Hypothalamus (tissue), 51 donors: ENCODE measurements at regions not wholly inside any gene's neighbourhood (a gene's known extent, or its start where the extent isn't known, plus 50 kb on each side); places are given as distances from the start of the nearest gene placed in this dataset.

Source experiments
- DNase-seq, 51 donors: peaks; one replicate each; lab custom pipeline; 2025; lab: John Stamatoyannopoulos, UW

DNA sequence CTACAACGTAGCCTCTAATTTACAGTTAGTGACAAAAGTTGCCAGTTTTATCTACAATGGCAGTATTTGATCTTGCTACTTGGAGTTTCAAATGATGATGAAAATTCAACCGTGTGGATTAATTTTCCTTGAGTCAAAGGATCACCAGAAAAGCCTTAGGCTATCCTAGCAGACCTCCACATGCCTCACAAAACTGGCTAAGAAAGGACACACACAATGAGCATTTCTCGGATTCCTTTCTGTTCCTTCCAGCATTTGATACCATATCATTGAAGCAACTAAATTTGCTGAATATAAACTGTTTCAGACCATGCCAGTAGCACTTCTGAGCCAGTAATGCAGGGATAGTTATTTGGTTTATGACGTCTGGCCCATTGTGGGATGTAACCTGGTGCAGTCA is 587.4 kb upstream of the MDFIC2 start:
- no peak for DNase-seq

- no peak for DNase-seq
Observed at GRCh38 chr3:70890020-70890394, 577.6 kb upstream of the MDFIC2 start.

DNA sequence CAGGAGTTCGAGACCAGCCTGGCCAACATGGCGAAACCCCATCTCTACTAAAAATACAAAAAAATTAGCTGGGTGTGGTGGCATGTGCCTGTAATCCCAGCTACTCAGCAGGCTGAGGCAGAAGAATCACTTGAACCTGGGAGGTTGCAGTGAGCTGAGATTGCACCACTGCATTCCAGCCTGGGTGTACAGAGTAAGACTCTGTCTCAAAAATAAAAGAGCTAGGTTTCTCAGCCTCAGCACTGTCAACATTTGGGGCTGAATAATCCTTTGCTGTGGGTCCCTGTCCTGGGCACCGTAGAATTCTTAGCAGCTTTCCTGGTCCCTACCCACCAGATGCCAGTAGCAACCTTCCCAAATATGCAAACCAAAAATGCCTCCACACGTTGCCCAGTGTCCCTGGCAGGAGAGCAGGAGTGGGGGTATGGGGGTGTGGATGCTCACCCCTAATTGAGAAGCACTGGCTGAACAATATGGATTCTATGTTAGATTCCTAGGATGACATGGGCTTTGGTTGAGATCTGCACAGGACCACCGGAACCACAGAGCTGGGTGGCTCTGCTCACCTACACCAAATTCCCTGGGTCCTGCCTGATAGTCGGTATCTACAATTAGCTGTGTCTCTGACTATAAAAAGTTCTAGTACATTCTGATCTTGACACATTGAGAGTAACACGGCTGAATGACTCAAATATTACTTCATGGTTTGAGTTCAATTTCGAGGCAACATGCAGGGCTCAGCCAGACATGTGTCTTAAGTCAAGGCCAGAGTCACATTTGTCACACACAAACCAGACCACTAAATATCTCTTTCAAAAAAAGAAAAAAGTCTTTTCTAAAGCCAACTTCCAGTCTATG is 577.0 kb upstream of the MDFIC2 start:
- no peak for DNase-seq

DNA sequence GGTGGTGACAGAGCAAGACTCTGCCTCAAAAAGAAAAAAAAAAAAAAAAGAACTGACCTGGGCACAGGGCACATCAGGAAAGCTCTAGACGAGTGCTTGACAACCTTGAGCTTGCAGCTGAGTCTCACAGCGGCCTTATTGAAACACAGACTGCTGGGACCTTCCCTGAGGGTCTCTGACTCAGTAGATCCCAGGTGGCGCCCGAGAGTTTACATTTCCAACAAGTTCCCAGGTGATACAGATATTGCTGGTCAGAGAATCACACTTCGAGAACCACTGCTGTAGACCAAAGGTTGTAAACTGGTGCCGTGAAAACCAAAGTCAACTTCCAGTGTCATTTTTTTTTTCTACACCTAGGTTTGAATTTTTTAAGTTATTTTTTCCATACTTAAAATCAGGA is 573.2 kb upstream of the MDFIC2 start:
- DNase-seq, result no peak

- DNase-seq, result no peak
Observed at GRCh38 chr3:70882104-70882503, 569.7 kb upstream of the MDFIC2 start.

DNA sequence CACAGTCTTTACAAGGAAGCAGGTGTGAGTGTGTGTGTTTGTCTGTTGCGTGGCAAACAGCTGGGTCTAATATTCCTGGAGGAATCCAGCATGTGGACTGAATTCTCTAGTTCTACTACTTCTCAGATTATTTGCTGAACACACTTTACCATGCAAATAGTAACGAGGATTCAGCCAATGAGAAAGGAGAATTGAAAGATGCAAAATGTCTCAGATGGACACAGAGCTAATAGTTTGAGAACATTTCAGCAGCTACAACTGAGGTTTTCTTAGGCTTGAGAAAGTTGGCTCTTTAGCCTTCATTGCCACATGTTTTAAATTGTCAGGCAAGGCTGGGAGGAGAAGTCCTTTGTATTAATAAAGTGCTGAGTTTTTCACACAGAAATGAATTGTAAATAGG is 568.0 kb upstream of the MDFIC2 start:
- no peak for DNase-seq

DNA sequence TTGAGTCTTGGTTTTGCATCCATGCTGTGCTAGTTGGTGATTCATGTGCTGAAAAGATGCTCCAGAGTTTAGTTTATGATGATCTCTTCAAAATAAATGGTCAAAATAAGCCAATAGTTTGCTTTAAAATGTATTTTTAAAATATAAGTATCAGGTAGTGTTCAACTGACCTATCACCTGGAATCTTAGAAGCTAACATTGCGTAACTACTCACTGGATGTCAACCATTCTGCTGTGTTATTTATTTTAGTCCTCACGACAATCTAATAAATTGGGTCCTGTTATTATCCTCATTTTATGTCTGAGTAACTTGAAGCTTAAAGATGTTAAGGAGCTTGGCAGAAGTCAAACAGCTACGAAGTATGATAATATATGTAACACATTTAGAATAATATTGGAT is 563.7 kb upstream of the MDFIC2 start:
- no peak for DNase-seq

- no peak for DNase-seq
Observed at GRCh38 chr3:70874196-70874595, 561.8 kb upstream of the MDFIC2 start.

DNA sequence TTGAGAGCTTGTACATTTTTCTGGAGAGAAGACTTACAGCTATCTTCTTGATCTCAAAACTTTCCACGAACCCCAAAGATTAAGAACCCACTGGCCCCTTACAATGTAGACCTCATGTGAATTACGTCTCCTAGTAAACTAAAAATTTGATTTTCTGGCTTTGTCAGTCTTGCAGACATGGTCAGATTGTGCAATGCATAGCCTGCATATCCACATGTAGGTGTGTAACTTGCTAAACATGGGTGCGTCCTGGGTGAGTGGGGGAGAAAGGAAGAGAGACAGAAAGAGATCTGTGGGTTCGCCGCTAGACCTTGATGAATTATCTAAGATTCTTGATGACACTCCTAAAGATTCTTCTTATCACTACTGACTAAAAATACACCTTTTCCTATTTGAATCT is 561.2 kb upstream of the MDFIC2 start:
- no peak for DNase-seq

DNA sequence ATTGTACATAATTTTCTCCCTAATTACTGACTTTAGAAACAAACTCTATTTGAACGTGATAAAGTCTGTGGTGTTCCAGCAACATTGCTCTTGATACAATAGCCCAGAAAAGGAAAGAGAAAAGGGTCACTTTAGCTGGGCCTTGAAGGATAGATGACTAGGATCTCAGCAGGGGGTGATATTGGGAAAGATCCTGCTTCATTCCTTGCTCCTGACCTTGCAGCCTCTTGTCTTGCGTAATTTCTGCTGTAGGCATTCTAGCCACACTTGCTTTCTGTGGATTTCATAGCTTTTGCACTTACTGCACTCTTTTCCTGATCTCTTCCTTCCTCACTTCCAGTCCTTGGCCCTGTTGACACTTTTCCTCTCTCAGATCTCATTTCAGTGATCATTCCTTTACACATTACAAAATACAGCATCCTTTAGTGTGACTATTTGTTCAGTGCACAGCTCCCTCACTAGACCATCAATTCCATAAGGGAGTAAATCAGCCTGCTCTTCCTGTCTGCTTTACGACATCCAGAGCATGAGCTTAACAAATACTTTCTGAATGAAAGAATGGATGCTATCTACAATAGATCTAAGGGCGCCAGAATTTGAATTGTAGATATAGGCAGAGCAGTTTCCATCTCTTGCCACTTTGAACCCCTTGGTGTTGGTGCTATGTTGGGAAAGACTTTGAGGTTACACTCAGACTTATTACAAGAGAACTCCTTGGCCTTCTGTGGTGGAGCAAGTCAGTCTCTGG is 559.6 kb upstream of the MDFIC2 start:
- DNase-seq, result no peak

DNA sequence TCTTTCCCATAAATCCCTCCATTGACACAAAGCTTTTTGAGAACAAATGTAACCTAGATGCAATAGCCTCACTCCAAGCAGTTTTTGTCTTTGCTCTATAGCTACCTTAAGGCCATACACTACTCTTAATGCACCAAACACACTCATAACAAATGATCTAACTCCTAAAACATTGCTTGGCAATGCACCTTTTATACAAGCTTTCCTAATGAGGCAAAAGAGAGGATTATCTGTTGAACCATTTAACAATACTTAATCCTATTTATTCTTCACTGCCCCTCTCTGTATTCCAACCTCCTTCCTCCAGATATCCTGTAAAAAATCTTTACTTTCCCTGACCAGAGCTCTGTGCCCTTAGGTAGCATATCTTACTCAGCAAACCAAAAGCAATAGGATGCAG is 558.1 kb upstream of the MDFIC2 start:
- DNase-seq, result no peak

- no peak for DNase-seq
Observed at GRCh38 chr3:70868561-70868960, 556.1 kb upstream of the MDFIC2 start.

DNA sequence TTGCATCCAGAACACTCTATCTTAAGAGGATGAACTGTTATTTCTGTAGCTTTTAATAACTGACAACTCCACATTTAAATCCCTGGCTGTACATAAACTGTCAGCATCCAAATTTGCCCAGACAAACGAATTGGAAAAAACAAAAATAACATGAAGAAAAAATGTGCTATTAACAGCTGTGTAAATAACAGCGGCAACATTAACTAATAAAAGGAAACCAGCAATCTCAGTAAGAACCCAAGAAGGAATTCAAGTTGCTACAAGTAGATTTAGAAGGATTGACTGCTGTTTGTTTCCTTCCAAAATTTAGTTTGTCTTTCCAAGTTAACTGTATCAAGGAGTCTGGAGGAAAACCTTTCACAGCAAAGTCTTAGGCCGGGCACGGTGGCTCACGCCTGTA is 550.6 kb upstream of the MDFIC2 start:
- no peak for DNase-seq

DNA sequence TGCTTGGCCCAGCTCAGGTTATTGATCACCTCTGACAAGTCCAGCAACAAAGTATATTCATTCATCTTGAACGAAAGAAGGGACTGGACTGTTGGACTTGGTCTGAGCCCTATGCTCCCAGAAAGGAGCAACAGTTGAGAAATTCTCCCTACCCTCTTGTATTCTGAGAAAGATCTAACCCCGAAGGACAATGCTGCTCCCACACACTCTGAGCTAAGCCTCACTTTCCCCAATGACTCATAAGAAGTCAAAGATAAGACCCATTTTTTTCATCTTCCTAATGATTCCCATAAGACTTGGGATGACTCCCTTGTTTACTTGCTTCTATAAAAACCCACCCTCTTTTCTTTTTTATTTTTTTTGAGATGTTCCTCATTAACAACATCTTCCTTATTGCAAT is 549.4 kb upstream of the MDFIC2 start:
- DNase-seq, result no peak

DNA sequence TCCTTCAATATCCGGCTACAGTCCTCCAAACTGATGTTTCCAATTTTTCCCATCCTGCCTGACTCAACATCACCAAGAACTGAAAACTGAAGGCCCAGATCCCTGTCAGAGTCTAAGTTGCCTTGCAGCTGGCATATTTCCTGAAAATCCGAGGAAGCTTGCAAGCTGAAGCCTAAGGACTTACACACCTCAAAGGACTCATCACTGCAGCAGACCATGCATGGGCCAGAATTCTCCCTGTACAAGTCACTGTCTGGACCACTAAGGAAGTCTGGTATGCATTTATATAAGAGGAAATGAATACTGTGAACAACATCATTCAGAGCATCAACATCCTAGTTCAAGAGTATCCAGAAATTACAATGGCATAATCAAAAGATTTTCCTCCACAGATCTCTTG is 548.8 kb upstream of the MDFIC2 start:
- DNase-seq, result no peak

- no peak for DNase-seq
Observed at GRCh38 chr3:70857916-70858315, 545.5 kb upstream of the MDFIC2 start.

DNA sequence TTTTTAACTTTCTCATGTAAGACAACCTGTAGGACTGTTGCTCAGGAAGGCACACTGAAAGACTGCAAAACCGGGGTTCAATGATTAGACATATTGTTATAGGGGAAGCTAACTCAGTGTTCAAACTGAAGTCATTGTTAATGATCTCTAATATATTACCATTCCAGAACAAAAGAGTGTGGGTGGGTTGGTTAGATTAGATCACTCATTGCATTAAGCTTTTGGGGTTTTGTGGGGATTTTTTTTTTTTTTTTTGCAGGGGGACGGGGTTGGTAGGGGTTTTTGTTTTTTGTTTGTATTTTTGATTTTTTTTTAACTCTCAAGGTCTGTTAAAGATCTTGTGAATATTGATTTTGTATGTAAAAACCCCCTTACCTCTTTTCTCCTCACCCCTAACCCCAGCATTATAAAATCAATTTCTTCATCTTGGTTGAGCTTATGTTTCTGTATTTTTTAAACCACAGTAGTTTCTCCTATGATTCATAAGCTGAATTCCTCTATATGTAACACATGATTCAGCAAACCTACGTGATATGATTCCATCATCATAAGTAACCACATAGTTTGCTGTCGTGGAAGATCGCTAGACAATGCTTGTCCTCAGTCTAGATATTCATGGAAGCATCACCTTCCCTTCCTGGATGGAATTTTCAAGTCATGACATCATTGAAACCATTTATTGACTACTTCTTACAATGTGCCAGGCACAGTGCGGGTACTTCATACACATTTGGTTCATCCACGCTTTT is 544.1 kb upstream of the MDFIC2 start:
- no peak for DNase-seq

DNA sequence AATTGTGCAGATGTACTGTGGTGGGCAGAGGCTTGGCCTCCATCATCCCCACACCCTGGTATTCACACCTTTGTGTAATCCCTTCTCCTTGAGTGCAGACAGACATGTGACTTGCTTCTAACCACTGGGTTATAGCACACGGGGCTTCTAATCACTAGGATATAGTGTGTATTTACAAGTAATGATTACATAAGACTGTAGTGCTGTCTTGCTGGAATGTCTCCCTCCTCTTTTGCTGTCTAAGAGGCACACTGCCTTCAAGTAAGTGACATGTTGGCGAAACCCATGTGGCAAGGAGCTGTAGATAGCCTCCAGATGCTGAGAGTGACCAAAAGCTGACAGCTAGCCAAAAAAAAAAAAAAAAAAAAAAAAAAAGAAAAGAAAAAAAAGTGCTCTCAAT is 542.7 kb upstream of the MDFIC2 start:
- DNase-seq, result no peak

DNA sequence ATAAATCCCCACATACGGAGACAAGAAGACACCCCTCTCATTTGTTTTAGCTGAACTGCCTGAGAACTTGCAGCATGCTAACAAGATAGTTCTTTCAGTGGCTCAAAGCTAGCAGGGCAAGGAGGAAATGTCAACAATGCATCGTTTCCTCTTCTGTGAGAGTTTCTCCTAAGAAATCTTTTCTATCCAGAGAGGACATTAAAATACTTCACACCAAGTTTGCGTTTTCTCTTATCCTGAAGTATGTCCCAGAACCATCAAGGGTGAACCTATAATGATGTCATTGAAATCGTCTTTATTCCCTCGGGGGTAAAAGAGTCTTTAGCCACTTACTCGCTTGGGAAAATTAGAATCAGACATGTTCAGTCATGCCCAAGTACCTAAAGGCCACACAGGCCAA is 541.7 kb upstream of the MDFIC2 start:
- no peak for DNase-seq

DNA sequence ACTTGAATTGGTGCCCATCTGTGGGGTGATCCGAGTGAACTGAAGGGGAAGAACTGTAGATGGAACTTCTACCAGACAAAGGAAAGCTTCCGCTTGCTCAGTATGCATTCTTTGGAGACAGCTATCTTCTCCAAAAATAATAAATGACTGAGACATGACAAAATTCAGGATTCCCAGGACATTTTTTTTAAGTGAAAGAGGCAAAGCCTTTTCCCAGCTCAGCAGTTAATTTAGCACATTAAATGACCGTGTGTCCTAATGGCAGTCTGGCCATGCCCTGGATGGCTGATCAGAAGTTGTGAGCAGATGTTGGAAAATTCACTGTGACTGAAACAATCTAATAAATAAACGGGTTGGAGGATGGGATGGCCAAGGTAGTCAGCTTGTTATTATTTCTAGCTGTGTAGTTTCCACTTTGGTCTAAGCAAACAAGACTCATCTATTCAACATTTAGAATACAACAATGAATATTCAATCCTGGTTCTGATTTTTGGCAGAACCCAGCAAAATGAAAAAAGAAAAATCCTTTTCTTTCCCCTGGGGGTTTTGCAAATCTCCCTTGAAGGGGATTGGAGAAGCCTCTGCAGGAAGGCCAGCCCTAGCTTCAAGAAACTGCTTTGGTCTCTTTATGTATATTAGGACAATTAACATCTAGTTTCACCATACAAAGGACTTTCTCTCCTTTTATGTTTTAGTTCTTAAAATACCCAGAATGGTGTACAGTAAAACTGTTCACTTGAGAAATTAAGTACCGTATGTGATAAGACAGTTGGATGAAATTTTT is 540.9 kb upstream of the MDFIC2 start:
- no peak for DNase-seq
